ENCODE measurements at regions not wholly inside any gene's neighbourhood (a gene's known extent, or its start where the extent isn't known, plus 50 kb on each side); places are given as distances from the start of the nearest gene placed in this dataset.

- TF ChIP-seq ZBTB14 (CRISPR knock-in tag; IDR thresholded peaks at IDR 0.05): no peak
These were observed 749.2 kb downstream of the TLE4 start (continued) for GRCh38 chr9:80320916-80321315.

DNA sequence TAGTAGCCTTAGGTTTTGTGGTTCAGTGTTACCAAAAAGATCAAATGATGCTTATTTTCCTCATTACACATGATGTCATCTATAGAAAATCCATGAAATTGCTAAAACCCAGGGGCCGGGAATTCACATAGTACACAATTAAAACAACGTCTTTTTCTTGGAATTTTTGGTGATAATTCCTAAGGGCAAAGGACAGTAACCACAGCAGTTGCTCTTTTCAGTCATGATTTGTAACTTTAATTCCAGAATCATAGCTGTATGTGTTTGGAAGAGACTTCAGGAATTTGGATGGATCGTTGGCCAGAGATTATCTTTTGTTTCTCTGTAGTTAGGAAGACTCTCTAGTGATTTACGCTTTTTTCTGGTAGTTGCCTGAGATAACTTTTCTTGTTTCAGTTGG lies 748.7 kb downstream of the TLE4 start:
- no peaks in the 10 kb centered on the region for H3K36me3 ChIP-seq (replicated peaks in 1 of 2; ENCODE audit: control insufficient read depth in 1 of 2, insufficient read depth in 2 of 2, low read length in 2 of 2)
- no peaks in the 10 kb centered on the region for H3K27me3 ChIP-seq (ENCODE audit: control insufficient read depth in 1 of 2, insufficient read depth in 2 of 2, low read length in 2 of 2)
- peaks cover 44% of the 10 kb centered on the region for H3K9me3 ChIP-seq (ENCODE audit: low read length)
- in situ Hi-C loops (cut with HindIII; ENCODE audit: extremely low pct_ligation_motif_present, low pct_unique_long_range_greater_than_20kb): no loop called here
- no peak overlapping the region for H3K9ac ChIP-seq (ENCODE audit: insufficient read depth, low read depth, low read length)
- CTCF ChIA-PET (ENCODE audit: low intra/inter-chr PET ratio, low total read pairs): no interaction called here
- ATAC-seq (no peak), DNase-seq (ENCODE audit: low spot score) (no peak), FAIRE-seq (no peak)
- no TSS peak for BruUV-seq (replicated peaks)
- no peaks in the 10 kb centered on the region for H4K20me1 ChIP-seq (ENCODE audit: insufficient read depth, low read length)
- intact Hi-C loops (cut with micrococcal nuclease; ENCODE audit: unreplicated experiment): no loop called here
- no peak overlapping the region for H3K4me3 ChIP-seq (replicated peaks in 1 of 3; ENCODE audit: insufficient read depth in 1 of 3, low read depth in 2 of 3, low read length in 3 of 3)
- no peak overlapping the region for H3K27ac ChIP-seq (ENCODE audit: extremely low read length, insufficient read depth, low read length)
- H3K4me2 ChIP-seq (ENCODE audit: low read depth, low read length): no peak overlapping the region
- POLR2A ChIA-PET: no interaction called here
- WGBS (ENCODE audit: low lambda C conversion rate): 13% methylated on average over 4 of the region's 4 CpGs
- H3K4me1 ChIP-seq (ENCODE audit: insufficient read depth, low read length): no peaks in the 10 kb centered on the region
- no peak overlapping the region for H2AFZ ChIP-seq (ENCODE audit: low read length)
- no peaks in the 10 kb centered on the region for H3K79me2 ChIP-seq (ENCODE audit: insufficient read depth, low read length)
- no peak for TF ChIP-seq ZNF704 (CRISPR knock-in tag; IDR thresholded peaks at IDR 0.05; ENCODE audit: borderline replicate concordance)
- TF ChIP-seq ATF7 (IDR thresholded peaks at IDR 0.05): peak; percentile 12; the same call in 1 of the 2 replicates
- TF ChIP-seq ATF7 (CRISPR knock-in tag; IDR thresholded peaks at IDR 0.05): no peak

DNA sequence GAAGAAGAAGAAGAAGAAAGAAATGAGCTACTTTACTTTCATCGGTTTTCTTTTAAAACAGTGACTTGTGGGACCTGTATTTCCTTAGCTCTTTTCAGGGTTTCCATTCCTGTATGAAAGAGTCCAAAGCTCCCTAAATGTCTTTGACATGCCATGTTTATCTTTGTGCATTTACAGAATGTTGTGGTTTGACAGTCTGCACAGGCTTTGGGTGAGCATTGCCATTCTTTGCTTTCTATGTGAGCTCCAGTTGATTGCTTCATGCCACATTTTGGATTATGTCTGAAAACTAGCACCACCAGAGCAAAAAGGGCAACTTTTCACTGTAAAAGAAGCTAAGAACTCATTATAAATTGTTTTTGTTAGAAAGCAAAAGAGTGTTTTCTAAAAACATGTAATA lies 733.4 kb downstream of the TLE4 start:
- in situ Hi-C loops (cut with HindIII; ENCODE audit: extremely low pct_ligation_motif_present, low pct_unique_long_range_greater_than_20kb) (no loop called here), intact Hi-C loops (cut with micrococcal nuclease; ENCODE audit: unreplicated experiment) (no loop called here)
- no peak for TF ChIP-seq ZNF317 (CRISPR knock-in tag; IDR thresholded peaks at IDR 0.05)
- TF ChIP-seq PCBP1 (IDR thresholded peaks at IDR 0.05; ENCODE audit: borderline replicate concordance, low read depth, low read length): no peak
- no peak for TF ChIP-seq RORA (CRISPR knock-in tag; IDR thresholded peaks at IDR 0.05)
- TF ChIP-seq, protein P1, sequence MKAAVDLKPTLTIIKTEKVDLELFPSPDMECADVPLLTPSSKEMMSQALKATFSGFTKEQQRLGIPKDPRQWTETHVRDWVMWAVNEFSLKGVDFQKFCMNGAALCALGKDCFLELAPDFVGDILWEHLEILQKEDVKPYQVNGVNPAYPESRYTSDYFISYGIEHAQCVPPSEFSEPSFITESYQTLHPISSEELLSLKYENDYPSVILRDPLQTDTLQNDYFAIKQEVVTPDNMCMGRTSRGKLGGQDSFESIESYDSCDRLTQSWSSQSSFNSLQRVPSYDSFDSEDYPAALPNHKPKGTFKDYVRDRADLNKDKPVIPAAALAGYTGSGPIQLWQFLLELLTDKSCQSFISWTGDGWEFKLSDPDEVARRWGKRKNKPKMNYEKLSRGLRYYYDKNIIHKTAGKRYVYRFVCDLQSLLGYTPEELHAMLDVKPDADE (CRISPR knock-in tag; IDR thresholded peaks at IDR 0.05): no peak
- TF ChIP-seq ZNF350 (CRISPR knock-in tag; IDR thresholded peaks at IDR 0.05; ENCODE audit: borderline replicate concordance, low read depth): no peak
- Histone ChIP-seq H3K79me2 (ENCODE audit: insufficient read depth, low read length) (no peaks in the 10 kb centered on the region), H3K27ac (ENCODE audit: extremely low read length, insufficient read depth, low read length) (no peak overlapping the region), H3K9me3 (ENCODE audit: low read length) (peaks cover 23% of the 10 kb centered on the region), H4K20me1 (ENCODE audit: insufficient read depth, low read length) (no peaks in the 10 kb centered on the region), H3K9ac (ENCODE audit: insufficient read depth, low read depth, low read length) (no peak overlapping the region), H3K4me3 (replicated peaks in 1 of 3; ENCODE audit: insufficient read depth in 1 of 3, low read depth in 2 of 3, low read length in 3 of 3) (no peak overlapping the region), H3K4me2 (ENCODE audit: low read depth, low read length) (no peak overlapping the region), H2AFZ (ENCODE audit: low read length) (no peak overlapping the region), H3K4me1 (ENCODE audit: insufficient read depth, low read length) (no peaks in the 10 kb centered on the region), H3K27me3 (ENCODE audit: control insufficient read depth in 1 of 2, insufficient read depth in 2 of 2, low read length in 2 of 2) (no peaks in the 10 kb centered on the region), H3K36me3 (replicated peaks in 1 of 2; ENCODE audit: control insufficient read depth in 1 of 2, insufficient read depth in 2 of 2, low read length in 2 of 2) (no peaks in the 10 kb centered on the region)
- no peak for DNase-seq (ENCODE audit: low spot score)
- no TSS peak for BruUV-seq (replicated peaks)
- ChIA-PET POLR2A (no interaction called here), CTCF (ENCODE audit: low intra/inter-chr PET ratio, low total read pairs) (no interaction called here)
- FAIRE-seq: no peak
- ATAC-seq: no peak
- 27% methylated on average over 1 of the region's 1 CpG for WGBS (ENCODE audit: low lambda C conversion rate)
